Right atrium auricular region (tissue), 2 donors: ENCODE measurements at regions not wholly inside any gene's neighbourhood (a gene's known extent, or its start where the extent isn't known, plus 50 kb on each side); places are given as distances from the start of the nearest gene placed in this dataset.

Experiments used
- DNase-seq: peaks from one replicate; pipeline ENCODE4 v3.0.0-alpha.2; 2019; ENCODE audit warnings: low spot score
- H3K27ac ChIP-seq, 2 donors: fragments of 200-600 bp; sonication (generic); 1 replicate in 1 of 2; 2 replicates in 1 of 2; pipeline ENCODE4 v1.5.1; 2016 to 2019
- H3K27me3 ChIP-seq, 2 donors: fragments of 200-600 bp; sonication (generic); one replicate each; pipeline versions ENCODE4 v1.5.1 to v1.6.0; 2017 to 2019
- H3K36me3 ChIP-seq: fragments of 200-600 bp; sonication (generic); one replicate; pipeline ENCODE4 v1.5.1; 2016
- H3K4me1 ChIP-seq, 2 donors: fragments of 200-600 bp; sonication (generic); one replicate each; pipeline versions ENCODE4 v1.5.1 to v1.6.0; 2017 to 2019
- H3K4me3 ChIP-seq, 2 donors: fragments of 200-600 bp; sonication (generic); 1 replicate in 1 of 2; 2 replicates in 1 of 2; pipeline ENCODE4 v1.5.1; 2017 to 2019; ENCODE audit warnings: mild to moderate bottlenecking in 1 of 2, moderate library complexity in 1 of 2
- H3K9me3 ChIP-seq, 2 donors: fragments of 200-600 bp; sonication (generic); one replicate each; pipeline ENCODE4 v1.5.1; 2019
- TF ChIP-seq, protein P1 (sequence below), 2 donors: fragments of 200-600 bp; sonication (generic); IDR thresholded peaks; one replicate each; pipeline ENCODE4 v1.5.1; 2019; ENCODE audit warnings: antibody characterized with exemption in 2 of 2

DNA sequence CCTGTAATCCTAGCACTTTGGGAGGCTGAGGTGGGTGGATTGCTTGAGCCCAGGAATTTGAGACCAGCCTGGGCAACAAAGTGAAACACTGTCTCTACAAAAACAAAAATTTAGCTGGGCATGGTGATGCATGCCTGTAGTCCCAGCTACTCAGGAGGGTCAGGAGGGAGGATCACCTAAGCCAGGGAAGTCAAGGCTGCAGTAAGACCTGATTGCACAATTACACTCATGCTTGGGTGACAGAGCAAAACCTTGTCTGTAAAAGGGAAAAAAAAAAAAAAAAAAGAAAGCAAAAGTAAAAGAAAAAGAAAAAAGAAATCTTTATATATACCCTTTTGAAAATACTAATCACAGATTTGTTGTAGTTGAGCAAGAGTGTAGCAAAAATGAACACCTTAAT, 801.0 kb upstream of the IGFBP7 start:
- TF ChIP-seq, protein P1, sequence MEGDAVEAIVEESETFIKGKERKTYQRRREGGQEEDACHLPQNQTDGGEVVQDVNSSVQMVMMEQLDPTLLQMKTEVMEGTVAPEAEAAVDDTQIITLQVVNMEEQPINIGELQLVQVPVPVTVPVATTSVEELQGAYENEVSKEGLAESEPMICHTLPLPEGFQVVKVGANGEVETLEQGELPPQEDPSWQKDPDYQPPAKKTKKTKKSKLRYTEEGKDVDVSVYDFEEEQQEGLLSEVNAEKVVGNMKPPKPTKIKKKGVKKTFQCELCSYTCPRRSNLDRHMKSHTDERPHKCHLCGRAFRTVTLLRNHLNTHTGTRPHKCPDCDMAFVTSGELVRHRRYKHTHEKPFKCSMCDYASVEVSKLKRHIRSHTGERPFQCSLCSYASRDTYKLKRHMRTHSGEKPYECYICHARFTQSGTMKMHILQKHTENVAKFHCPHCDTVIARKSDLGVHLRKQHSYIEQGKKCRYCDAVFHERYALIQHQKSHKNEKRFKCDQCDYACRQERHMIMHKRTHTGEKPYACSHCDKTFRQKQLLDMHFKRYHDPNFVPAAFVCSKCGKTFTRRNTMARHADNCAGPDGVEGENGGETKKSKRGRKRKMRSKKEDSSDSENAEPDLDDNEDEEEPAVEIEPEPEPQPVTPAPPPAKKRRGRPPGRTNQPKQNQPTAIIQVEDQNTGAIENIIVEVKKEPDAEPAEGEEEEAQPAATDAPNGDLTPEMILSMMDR (IDR thresholded peaks at IDR 0.05), result no peak
- Histone ChIP-seq H3K36me3 (no peaks in the 10 kb centered on the region), H3K4me1 (no peaks in the 10 kb centered on the region), H3K9me3 (no peaks in the 10 kb centered on the region), H3K4me3 (no peak overlapping the region), H3K27ac (no peak overlapping the region), H3K27me3 (no peaks in the 10 kb centered on the region)
- no peak for DNase-seq

DNA sequence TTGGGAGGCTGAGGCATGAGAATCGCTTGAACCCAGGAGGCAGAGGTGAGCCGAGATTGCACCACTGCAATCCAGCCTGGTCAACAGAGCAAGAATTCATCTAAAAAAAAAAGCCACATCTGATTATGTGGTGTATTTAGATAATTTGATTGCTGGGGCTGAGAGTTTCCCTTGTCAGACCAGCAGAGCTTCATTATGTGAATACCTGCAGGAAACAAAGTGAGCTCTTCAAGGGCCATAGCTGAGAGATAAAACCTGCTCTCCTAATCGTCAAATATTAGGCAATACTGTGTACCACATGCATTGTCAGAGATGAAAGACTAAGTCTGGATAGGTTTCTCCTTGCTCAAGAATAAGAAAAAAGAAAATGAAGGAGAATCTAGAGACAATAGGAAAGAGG, 800.0 kb upstream of the IGFBP7 start:
- Histone ChIP-seq H3K4me1 (no peaks in the 10 kb centered on the region), H3K27ac (no peak overlapping the region), H3K27me3 (no peaks in the 10 kb centered on the region), H3K9me3 (no peaks in the 10 kb centered on the region), H3K4me3 (no peak overlapping the region), H3K36me3 (no peaks in the 10 kb centered on the region)
- TF ChIP-seq, protein P1 (IDR thresholded peaks at IDR 0.05), result no peak
- DNase-seq, result no peak

DNA sequence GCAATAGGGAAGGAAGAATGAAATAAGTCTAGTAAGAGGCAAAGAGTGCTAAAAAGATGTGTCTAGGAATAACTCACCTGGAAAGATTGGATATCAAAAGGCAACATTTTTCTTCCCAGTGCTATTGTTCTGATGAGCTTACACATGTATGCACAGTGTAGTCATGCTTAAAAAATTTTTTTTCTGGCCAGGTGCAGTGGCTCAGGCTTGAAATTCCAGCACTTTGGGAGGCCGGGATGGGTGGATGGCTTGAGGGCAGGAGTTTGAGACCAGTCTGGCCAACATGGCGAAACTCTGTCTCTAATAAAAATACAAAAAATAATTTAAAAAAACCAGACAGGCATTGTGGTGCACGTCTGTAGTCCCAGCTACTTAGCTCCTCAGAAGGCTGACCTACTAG, 795.8 kb upstream of the IGFBP7 start:
- no peaks in the 10 kb centered on the region for H3K9me3 ChIP-seq
- TF ChIP-seq, protein P1 (IDR thresholded peaks at IDR 0.05), result no peak
- no peak for DNase-seq
- H3K4me3 ChIP-seq, result no peak overlapping the region
- no peaks in the 10 kb centered on the region for H3K36me3 ChIP-seq
- no peaks in the 10 kb centered on the region for H3K27me3 ChIP-seq
- no peak overlapping the region for H3K27ac ChIP-seq
- H3K4me1 ChIP-seq, result no peaks in the 10 kb centered on the region

DNA sequence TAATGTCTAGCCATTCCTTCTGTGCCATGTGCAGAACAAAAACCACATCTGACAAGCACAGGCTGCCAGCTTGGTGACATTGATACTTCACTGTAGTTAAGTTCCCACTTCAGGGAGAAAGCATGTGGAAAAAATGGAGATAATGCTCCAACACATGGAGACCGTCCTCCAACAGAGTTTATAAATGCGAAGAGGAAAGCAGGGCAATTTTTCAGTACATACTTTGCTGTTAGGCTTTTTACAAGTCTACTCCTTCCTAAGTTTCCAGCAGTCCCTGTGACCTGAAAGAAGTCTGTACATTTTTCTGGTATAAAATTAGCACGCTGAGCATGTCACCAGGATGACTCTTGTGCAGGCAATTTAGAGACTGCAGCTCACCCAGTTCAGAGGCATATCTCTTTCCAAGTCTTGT, 766.9 kb upstream of the IGFBP7 start:
- no peaks in the 10 kb centered on the region for H3K36me3 ChIP-seq
- TF ChIP-seq, protein P1 (IDR thresholded peaks at IDR 0.05), result no peak
- no peaks in the 10 kb centered on the region for H3K4me1 ChIP-seq
- no peaks in the 10 kb centered on the region for H3K9me3 ChIP-seq
- DNase-seq, result no peak
- no peaks in the 10 kb centered on the region for H3K27me3 ChIP-seq
- H3K4me3 ChIP-seq, result no peak overlapping the region
- H3K27ac ChIP-seq, result no peak overlapping the region

DNA sequence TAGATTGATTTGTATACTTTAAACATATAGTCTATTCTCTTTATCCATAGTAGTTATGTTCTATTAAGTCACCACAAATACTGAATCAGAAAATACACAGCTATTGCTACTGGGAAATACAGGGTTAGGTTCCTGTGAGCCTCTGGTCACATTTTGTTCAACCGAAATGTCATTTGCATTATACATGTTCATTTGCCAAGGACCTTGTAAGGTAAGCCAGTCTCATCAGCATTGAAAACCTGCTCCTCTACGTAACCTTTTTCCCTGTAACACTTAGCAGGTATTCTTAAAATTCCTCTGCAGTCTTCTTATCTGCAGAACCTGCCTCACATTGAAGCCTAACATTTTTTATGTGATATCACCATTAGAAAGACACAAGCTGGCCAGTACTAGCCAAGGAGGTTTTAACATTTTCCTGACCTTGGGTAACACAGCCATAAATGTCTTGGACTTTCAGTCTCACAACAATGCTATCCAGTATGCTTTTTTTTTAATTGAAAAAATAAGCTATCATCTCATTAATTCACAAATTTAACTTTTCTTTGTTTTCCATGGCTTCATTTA, 765.7 kb upstream of the IGFBP7 start:
- H3K27ac ChIP-seq, result no peak overlapping the region
- no peaks in the 10 kb centered on the region for H3K9me3 ChIP-seq
- H3K4me3 ChIP-seq, result no peak overlapping the region
- H3K4me1 ChIP-seq, result no peaks in the 10 kb centered on the region
- TF ChIP-seq, protein P1 (IDR thresholded peaks at IDR 0.05), result no peak
- no peaks in the 10 kb centered on the region for H3K27me3 ChIP-seq
- no peak for DNase-seq
- H3K36me3 ChIP-seq, result no peaks in the 10 kb centered on the region

DNA sequence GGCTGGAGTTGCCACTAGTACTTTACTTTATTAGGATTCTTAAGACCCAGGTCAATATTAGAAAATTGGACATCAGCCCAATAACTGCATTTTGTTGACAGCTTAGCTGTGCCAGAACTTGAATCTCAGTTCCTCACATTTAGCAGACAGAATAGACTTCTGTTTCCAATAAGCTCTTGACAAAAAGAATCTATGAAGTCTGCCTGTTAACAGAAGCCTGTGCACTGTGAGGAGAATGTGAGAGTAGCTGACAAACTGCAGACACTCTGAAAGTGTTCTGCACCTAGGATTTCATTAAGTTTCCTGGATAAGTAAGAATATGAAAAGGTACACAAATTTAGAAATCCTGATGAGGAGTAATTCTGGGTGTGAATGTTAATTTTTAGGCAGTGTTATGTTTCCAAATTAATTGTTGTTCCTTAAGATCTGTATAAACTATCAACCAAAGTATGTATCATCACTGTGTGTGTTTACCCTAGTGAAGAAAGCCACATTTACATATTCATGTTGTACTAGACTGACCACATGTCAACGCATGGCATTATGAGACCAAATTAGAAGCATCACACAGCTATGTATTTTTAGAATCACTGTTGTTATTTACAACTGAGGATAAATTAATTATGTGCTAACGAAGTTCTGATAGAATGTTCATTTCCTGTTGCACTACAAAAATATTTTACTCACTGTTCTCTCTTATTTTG, 756.4 kb upstream of the IGFBP7 start:
- Histone ChIP-seq H3K4me3 (no peak overlapping the region), H3K27ac (no peak overlapping the region), H3K27me3 (no peaks in the 10 kb centered on the region), H3K9me3 (no peaks in the 10 kb centered on the region), H3K36me3 (no peaks in the 10 kb centered on the region), H3K4me1 (no peaks in the 10 kb centered on the region)
- TF ChIP-seq, protein P1 (IDR thresholded peaks at IDR 0.05), result no peak
- DNase-seq, result no peak
